Epithelial cell of proximal tubule (primary cell): ENCODE measurements at regions not wholly inside any gene's neighbourhood (a gene's known extent, or its start where the extent isn't known, plus 50 kb on each side); places are given as distances from the start of the nearest gene placed in this dataset.

Experiments
- DNase-seq: peaks from one replicate; pipeline ENCODE4 v3.0.0-alpha.2; 2011; ENCODE audit warnings: low read depth
- H3K4me3 ChIP-seq: 2 replicates; pipeline ENCODE4 v1.5.1; 2011; ENCODE audit warnings: low read depth, mild to moderate bottlenecking, low read length
- TF ChIP-seq, protein P1 (sequence below): conservative IDR thresholded peaks from 2 replicates; pipeline ENCODE4 v1.5.1; 2012; ENCODE audit warnings: low read depth, mild to moderate bottlenecking, low read length

DNA sequence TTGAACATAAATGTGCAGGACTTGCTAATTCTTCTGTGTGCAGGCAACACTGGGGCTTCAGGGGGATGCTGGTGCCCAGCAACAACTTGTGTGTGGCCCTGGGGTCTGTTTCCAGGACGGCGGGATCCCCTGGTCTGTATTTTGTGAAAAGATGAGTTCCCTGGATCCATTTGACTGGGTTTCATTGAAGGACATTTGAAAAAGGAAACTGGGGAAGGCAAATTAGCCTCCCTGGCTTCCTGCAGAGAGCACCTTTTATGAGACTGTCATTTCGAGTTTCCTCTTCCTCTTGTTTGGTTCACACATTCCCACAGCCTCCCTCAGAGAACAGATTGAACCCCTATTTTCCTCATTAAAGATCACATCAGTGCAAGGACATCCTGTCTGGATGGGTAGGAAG is 63.1 kb downstream of the FOXI1 start:
- TF ChIP-seq, protein P1, sequence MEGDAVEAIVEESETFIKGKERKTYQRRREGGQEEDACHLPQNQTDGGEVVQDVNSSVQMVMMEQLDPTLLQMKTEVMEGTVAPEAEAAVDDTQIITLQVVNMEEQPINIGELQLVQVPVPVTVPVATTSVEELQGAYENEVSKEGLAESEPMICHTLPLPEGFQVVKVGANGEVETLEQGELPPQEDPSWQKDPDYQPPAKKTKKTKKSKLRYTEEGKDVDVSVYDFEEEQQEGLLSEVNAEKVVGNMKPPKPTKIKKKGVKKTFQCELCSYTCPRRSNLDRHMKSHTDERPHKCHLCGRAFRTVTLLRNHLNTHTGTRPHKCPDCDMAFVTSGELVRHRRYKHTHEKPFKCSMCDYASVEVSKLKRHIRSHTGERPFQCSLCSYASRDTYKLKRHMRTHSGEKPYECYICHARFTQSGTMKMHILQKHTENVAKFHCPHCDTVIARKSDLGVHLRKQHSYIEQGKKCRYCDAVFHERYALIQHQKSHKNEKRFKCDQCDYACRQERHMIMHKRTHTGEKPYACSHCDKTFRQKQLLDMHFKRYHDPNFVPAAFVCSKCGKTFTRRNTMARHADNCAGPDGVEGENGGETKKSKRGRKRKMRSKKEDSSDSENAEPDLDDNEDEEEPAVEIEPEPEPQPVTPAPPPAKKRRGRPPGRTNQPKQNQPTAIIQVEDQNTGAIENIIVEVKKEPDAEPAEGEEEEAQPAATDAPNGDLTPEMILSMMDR: no peak
- DNase-seq: no peak

DNA sequence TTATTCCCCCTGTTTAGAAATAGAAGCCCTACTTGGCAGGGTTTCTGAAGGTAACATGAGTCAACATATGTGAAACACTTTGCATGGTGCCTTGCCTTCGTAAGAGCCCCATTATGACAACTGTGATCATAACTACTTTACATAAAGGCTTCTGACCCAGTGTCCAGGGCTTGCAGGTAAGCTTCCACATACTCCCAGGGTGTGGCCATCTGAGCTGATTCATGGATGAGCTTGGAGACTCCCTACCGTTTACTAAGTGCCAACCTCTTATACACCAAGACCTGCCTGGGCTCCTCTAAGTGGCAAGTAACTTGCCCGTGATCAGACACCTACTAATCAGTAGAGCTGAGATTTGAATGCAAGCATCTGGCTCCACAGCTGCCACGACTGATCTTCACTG is 62.8 kb upstream of the C5orf58 start:
- DNase-seq: no peak
- no peak overlapping the region for H3K4me3 ChIP-seq
- TF ChIP-seq, protein P1: no peak

More for the DNA sequence above, 63.1 kb downstream of the FOXI1 start:
- no peak overlapping the region for H3K4me3 ChIP-seq

DNA sequence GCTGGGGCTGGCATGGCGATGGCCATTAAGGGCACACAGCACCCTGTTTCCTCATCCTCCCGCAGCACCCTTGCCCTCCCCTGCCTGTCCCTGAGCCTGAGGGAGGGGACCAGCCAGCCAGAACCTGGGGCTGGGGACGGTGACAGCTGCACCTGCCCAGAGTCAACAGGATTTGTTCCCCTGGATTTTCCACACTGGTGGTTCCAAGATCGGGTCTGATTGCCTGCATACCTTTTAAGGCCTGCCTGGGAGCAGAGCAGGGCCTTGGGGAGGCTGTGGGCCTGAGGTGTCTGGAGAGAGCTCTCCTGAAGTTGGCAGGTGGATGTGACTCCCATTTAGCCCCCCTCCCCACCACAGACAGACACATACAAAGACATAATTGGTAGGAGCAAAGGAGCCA is 61.0 kb upstream of the C5orf58 start:
- TF ChIP-seq, protein P1: no peak
- no peak overlapping the region for H3K4me3 ChIP-seq
- no peak for DNase-seq

DNA sequence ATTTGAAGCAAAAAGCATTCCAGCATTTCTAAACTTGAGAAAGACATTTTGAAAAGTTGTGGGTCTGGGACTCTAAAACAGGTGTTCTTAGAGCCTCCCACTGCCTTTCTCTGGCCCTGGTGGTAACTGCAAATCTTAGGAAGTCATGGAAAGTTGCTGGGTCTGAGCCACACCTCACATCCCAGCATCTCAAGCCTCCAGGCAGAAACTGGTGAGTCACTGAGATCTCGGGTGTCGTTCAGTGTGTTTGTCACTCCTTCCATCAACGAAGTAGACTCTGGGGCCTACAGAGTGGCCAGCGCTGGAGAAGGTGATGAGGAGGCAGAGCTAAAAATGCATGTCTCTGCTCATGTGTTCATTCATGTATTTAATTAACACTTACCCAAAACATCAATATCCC is 59.6 kb upstream of the C5orf58 start:
- no peak overlapping the region for H3K4me3 ChIP-seq
- DNase-seq: no peak
- TF ChIP-seq, protein P1: no peak

DNA sequence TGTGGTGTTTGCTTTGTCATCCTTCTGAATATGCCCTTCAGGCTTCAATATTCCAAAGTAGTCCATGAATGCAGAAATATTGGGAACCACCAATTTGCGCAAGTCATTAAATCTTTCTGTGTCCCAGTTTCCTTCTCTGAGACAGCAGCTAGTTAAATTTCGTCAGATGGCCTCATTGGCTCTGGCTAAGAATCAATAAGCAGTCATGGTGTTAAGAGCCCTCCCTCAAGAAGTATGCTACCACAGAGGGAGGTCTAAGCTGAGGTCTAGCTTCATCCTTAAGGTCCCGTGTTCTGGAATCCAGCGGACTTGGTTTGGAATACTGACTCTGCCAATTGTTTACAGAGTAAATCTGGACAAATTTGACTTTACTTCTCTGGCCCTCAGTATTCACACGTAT is 59.1 kb upstream of the C5orf58 start:
- H3K4me3 ChIP-seq: no peak overlapping the region
- TF ChIP-seq, protein P1: no peak
- DNase-seq: no peak

DNA sequence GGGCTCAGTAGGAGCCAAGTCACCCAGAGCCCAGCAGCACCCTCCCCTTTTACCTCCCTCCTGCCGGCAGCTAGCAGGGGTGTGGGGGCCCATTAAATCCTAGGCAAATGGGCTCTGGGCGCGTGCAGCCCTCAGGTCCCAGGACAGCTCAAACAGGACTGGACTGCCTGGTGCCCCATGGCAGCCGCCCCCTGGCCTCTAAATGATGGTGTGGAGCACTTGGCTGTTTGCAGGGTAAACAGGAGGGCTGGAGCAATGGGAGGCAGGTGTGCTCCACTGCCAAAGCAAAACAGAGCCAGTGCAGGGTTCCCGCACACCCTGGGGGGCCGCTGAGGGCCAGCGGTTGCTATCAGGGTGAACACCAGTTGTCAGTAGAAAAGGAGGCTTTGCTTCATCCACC is 55.9 kb upstream of the C5orf58 start:
- no peak for DNase-seq
- no peak overlapping the region for H3K4me3 ChIP-seq
- TF ChIP-seq, protein P1: no peak

DNA sequence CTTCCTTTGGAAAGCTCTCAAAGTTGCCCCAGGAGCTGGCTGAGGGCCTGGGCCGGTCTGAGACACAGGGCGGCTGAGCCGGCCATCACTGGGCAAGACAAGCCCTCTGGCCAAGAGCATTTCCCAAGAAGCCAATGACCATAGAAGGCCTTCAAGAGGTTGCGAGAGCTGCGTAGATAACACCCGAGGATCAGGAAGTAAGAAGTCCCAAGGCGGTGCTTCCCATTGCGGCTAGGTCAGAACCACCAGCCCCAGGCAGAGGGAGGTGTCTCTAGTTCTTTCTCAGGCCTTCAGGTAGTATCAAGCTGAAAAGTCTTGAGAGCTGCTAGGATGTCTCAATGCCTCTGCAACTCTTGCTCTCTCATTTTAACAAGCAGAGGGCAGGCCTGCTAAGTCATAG is 54.0 kb upstream of the C5orf58 start:
- TF ChIP-seq, protein P1: no peak
- H3K4me3 ChIP-seq: no peak overlapping the region
- DNase-seq: no peak
